ENCODE measurements at regions not wholly inside any gene's neighbourhood (a gene's known extent, or its start where the extent isn't known, plus 50 kb on each side); places are given as distances from the start of the nearest gene placed in this dataset.
A peak's percentile ranks its signal among the peaks of the same experiment; 100 is the strongest.

DNA sequence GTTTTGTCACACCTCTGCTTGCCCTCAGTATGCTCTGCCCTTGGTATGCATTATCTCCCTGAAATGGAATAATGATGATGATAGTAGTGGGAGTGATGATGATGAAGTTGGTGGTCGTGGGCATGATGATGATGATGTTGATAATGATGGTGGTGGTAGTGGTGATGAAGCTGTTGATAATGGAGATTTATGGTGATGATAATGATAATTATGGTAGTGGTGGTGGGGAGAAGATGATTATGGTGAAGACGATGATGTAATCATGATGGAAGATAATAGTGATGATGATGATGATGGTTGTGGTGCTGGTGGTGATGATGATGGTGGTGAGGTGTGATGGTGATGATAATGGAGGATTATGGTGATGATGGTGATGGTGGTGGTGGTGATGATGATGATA, 390.1 kb upstream of the EEF2KMT start:
- H3K36me3 ChIP-seq (ENCODE audit: low read depth, missing control alignments): no peaks in the 10 kb centered on the region
- no peak for DNase-seq
- intact Hi-C loops (cut with DNase I; ENCODE audit: low total_unique reads): no loop called here
- no peaks in the 10 kb centered on the region for H3K9me3 ChIP-seq
- H3K4me1 ChIP-seq: no peaks in the 10 kb centered on the region
- TF ChIP-seq POLR2A (IDR thresholded peaks at IDR 0.05): no peak
- TF ChIP-seq, protein P1, sequence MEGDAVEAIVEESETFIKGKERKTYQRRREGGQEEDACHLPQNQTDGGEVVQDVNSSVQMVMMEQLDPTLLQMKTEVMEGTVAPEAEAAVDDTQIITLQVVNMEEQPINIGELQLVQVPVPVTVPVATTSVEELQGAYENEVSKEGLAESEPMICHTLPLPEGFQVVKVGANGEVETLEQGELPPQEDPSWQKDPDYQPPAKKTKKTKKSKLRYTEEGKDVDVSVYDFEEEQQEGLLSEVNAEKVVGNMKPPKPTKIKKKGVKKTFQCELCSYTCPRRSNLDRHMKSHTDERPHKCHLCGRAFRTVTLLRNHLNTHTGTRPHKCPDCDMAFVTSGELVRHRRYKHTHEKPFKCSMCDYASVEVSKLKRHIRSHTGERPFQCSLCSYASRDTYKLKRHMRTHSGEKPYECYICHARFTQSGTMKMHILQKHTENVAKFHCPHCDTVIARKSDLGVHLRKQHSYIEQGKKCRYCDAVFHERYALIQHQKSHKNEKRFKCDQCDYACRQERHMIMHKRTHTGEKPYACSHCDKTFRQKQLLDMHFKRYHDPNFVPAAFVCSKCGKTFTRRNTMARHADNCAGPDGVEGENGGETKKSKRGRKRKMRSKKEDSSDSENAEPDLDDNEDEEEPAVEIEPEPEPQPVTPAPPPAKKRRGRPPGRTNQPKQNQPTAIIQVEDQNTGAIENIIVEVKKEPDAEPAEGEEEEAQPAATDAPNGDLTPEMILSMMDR (IDR thresholded peaks at IDR 0.05): no peak
- no peak overlapping the region for H3K4me3 ChIP-seq
- H3K27me3 ChIP-seq: no peaks in the 10 kb centered on the region
- no peak overlapping the region for H3K27ac ChIP-seq
- WGBS, 2 donors: 85 to 90% methylated on average over 2 of the region's 2 CpGs

DNA sequence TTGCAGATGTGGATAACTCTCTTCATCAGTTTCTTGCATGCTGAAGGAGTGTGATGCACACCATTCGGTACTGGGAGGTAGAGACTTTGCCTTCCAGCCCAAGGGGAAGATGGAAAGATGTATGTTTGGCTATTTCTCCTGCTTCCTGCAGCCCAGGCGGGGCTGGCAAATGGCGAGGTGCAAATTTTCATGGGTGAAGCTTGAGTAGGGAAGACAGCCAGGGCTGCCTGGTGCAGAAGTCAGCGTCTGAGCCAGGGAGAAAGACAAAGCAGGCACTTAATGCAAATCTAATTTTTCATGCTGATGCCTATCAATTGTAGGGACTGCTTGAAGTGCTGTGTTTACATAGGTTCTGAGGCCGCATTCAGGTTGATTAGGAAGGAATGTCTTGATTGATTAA, 384.7 kb upstream of the EEF2KMT start:
- TF ChIP-seq POLR2A (IDR thresholded peaks at IDR 0.05): no peak
- TF ChIP-seq, protein P1 (IDR thresholded peaks at IDR 0.05): no peak
- intact Hi-C loops (cut with DNase I; ENCODE audit: low total_unique reads): no loop called here
- H3K4me1 ChIP-seq: no peaks in the 10 kb centered on the region
- H3K27me3 ChIP-seq: no peaks in the 10 kb centered on the region
- H3K36me3 ChIP-seq (ENCODE audit: low read depth, missing control alignments): no peaks in the 10 kb centered on the region
- WGBS, 2 donors: 53 to 59% methylated on average over 5 of the region's 5 CpGs
- H3K27ac ChIP-seq: no peak overlapping the region
- H3K4me3 ChIP-seq: no peak overlapping the region
- DNase-seq: no peak
- no peaks in the 10 kb centered on the region for H3K9me3 ChIP-seq

DNA sequence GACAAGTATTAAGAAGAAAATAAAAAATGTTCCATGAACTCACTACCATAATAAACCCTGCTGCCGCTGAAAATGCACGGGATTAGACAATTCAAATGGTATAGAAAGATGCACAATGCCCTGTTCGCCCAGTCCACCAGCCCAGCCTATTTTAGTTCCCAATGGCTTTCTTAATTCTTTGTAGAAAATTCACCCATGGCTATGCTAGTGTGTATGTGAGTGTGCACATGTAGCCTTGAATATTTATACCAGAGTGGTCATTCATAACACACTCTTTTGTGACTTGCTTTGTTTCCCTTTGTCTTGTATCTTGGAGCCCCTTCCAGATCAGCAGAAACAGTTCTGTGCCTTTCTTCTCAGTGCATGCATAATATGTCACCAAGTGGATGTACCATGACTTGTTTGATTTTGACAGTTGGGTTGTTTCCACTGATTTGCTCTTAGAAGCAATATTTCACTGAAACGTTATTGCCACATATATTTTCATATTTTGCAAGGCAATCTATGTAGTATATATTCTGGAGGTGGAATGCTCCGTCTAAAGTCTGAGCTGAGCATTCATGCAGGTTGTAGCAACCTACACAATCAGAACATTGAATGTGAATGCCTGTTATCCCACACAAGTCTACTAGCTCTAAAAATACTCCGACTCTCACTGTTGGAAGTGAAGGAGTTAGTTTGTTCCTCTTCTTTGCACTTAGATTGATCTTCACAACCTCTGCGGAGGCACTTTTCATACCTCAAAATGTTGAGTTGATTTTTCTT, 383.0 kb upstream of the EEF2KMT start:
- TF ChIP-seq POLR2A (IDR thresholded peaks at IDR 0.05): no peak
- TF ChIP-seq, protein P1 (IDR thresholded peaks at IDR 0.05): no peak
- Histone ChIP-seq H3K27ac (no peak overlapping the region), H3K4me3 (no peak overlapping the region), H3K9me3 (no peaks in the 10 kb centered on the region), H3K4me1 (no peaks in the 10 kb centered on the region), H3K36me3 (ENCODE audit: low read depth, missing control alignments) (no peaks in the 10 kb centered on the region), H3K27me3 (no peaks in the 10 kb centered on the region)
- 81 to 86% methylated on average over 7 of the region's 7 CpGs for WGBS, 2 donors
- intact Hi-C loops (cut with DNase I; ENCODE audit: low total_unique reads): no loop called here
- DNase-seq: no peak

DNA sequence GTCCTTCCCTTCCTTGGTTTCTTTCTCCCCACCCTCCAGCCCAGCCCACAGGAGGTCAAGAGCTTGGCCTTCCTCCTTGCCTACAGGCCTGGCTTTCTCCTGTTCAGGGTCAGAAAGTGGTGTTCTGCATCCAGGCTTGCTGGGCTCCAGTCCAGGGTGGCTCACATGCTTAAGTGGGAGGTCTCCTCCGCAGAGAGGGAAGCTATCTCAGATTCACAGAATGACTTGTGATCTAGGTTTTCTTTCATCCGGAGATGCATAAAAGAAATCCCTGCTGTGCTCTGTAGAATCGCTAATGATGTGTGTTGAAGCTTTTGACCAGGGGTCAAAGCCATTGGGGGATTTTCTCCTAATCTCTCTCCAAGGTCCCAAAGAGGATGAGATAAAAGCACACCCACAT, 382.3 kb upstream of the EEF2KMT start:
- no peaks in the 10 kb centered on the region for H3K9me3 ChIP-seq
- H3K4me3 ChIP-seq: no peak overlapping the region
- no peak for TF ChIP-seq POLR2A (IDR thresholded peaks at IDR 0.05)
- TF ChIP-seq, protein P1 (IDR thresholded peaks at IDR 0.05): no peak
- H3K4me1 ChIP-seq: no peaks in the 10 kb centered on the region
- H3K36me3 ChIP-seq (ENCODE audit: low read depth, missing control alignments): no peaks in the 10 kb centered on the region
- peak; percentile 16 for DNase-seq
- intact Hi-C loops (cut with DNase I; ENCODE audit: low total_unique reads): no loop called here
- WGBS, 2 donors: 18 to 30% methylated on average over 3 of the region's 3 CpGs
- no peaks in the 10 kb centered on the region for H3K27me3 ChIP-seq
- no peak overlapping the region for H3K27ac ChIP-seq

DNA sequence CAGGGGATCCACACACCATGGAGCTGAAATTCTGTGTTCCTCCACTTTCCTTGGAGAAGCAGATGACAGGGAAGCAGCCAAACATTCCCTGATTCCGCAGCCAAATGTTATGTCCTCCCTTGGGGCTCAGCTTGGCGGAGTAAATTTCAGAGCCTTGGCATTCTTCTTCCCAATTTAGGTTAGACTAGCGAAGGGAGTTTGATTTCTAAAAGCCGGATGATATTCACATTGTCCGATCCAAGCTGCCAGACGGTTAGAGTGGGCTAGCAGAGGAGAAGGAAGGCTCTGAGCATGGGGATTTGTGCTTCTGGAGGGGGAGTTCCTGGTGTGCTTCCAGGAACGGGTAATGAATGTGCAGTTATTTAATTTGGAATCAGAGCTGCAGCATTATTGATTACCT, 380.4 kb upstream of the EEF2KMT start:
- Histone ChIP-seq H3K4me3 (no peak overlapping the region), H3K4me1 (no peaks in the 10 kb centered on the region), H3K9me3 (no peaks in the 10 kb centered on the region), H3K27me3 (no peaks in the 10 kb centered on the region), H3K36me3 (ENCODE audit: low read depth, missing control alignments) (no peaks in the 10 kb centered on the region), H3K27ac (no peak overlapping the region)
- intact Hi-C loops (cut with DNase I; ENCODE audit: low total_unique reads): no loop called here
- TF ChIP-seq, protein P1 (IDR thresholded peaks at IDR 0.05): no peak
- no peak for TF ChIP-seq POLR2A (IDR thresholded peaks at IDR 0.05)
- DNase-seq: no peak
- 68 to 80% methylated on average over 7 of the region's 7 CpGs for WGBS, 2 donors
